Glutamatergic neuron (in vitro differentiated cells): ENCODE measurements at regions not wholly inside any gene's neighbourhood (a gene's known extent, or its start where the extent isn't known, plus 50 kb on each side); places are given as distances from the start of the nearest gene placed in this dataset.
A peak's percentile ranks its signal among the peaks of the same experiment; 100 is the strongest.
"Not testable (repeated sequence)": the region's sequence is repeated elsewhere in the genome, so short reads cannot be mapped to it uniquely, and the experiment has no call there.

Experiments
- DNase-seq: peaks from one replicate; pipeline ENCODE4 v3.0.0; 2022
- H3K27ac Mint-ChIP-seq: one replicate; pipeline ENCODE4 v1.8.0; 2020; ENCODE audit warnings: mild to moderate bottlenecking, mixed read lengths, inconsistent platforms; ENCODE audit not compliant: unreplicated experiment
- H3K27me3 Mint-ChIP-seq: one replicate; pipeline ENCODE4 v1.8.0; 2020; ENCODE audit warnings: mild to moderate bottlenecking, moderate library complexity, mixed read lengths, inconsistent platforms; ENCODE audit not compliant: unreplicated experiment
- H3K36me3 Mint-ChIP-seq: one replicate; pipeline ENCODE4 v1.8.0; 2020; ENCODE audit warnings: mild to moderate bottlenecking, mixed read lengths, inconsistent platforms; ENCODE audit not compliant: unreplicated experiment
- H3K4me1 Mint-ChIP-seq: one replicate; pipeline ENCODE4 v1.8.0; 2020; ENCODE audit warnings: mild to moderate bottlenecking, low read depth, mixed read lengths, inconsistent platforms; ENCODE audit not compliant: unreplicated experiment
- H3K4me3 Mint-ChIP-seq: one replicate; pipeline ENCODE4 v1.8.0; 2020; ENCODE audit warnings: mild to moderate bottlenecking, mixed read lengths, inconsistent platforms; ENCODE audit not compliant: unreplicated experiment
- H3K9me3 Mint-ChIP-seq: one replicate; pipeline ENCODE4 v1.8.0; 2020; ENCODE audit warnings: mild to moderate bottlenecking, moderate library complexity, mixed read lengths, inconsistent platforms; ENCODE audit not compliant: unreplicated experiment
- TF ChIP-seq, protein P1 (sequence below): fragments of 200-600 bp; sonication (generic); IDR thresholded peaks from one replicate; pipeline ENCODE4 v1.5.0; 2021; ENCODE audit not compliant: partially characterized antibody, unreplicated experiment

DNA sequence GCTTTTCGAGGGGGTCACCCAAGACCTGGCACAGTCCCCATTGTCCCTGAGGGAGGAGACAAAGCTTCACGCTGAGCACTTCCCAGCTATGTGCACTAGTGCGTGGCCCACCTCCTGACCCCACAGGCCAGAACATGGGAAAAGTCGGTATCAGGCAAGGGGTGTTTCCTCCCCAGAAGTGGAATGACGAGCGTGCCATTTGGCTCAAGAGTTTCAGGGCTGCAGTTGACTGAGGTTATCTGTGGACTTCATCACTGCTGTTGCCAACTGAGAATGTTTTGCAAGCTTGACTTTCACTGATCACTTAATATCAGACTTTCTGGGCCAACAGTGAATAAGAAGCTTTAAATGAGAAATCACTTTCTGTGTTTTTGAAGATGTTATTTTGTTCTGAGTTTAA is 137.0 kb upstream of the AFDN start:
- peaks cover 39% of the 10 kb centered on the region for H3K4me1 Mint-ChIP-seq
- DNase-seq = no peak
- peaks cover 11% of the 10 kb centered on the region for H3K9me3 Mint-ChIP-seq
- peaks cover 10% of the 10 kb centered on the region for H3K27me3 Mint-ChIP-seq
- no peak overlapping the region for H3K4me3 Mint-ChIP-seq
- TF ChIP-seq, protein P1, sequence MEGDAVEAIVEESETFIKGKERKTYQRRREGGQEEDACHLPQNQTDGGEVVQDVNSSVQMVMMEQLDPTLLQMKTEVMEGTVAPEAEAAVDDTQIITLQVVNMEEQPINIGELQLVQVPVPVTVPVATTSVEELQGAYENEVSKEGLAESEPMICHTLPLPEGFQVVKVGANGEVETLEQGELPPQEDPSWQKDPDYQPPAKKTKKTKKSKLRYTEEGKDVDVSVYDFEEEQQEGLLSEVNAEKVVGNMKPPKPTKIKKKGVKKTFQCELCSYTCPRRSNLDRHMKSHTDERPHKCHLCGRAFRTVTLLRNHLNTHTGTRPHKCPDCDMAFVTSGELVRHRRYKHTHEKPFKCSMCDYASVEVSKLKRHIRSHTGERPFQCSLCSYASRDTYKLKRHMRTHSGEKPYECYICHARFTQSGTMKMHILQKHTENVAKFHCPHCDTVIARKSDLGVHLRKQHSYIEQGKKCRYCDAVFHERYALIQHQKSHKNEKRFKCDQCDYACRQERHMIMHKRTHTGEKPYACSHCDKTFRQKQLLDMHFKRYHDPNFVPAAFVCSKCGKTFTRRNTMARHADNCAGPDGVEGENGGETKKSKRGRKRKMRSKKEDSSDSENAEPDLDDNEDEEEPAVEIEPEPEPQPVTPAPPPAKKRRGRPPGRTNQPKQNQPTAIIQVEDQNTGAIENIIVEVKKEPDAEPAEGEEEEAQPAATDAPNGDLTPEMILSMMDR = no peak
- peak overlapping the region; percentile 14 for H3K27ac Mint-ChIP-seq
- H3K36me3 Mint-ChIP-seq = peaks cover 6% of the 10 kb centered on the region

DNA sequence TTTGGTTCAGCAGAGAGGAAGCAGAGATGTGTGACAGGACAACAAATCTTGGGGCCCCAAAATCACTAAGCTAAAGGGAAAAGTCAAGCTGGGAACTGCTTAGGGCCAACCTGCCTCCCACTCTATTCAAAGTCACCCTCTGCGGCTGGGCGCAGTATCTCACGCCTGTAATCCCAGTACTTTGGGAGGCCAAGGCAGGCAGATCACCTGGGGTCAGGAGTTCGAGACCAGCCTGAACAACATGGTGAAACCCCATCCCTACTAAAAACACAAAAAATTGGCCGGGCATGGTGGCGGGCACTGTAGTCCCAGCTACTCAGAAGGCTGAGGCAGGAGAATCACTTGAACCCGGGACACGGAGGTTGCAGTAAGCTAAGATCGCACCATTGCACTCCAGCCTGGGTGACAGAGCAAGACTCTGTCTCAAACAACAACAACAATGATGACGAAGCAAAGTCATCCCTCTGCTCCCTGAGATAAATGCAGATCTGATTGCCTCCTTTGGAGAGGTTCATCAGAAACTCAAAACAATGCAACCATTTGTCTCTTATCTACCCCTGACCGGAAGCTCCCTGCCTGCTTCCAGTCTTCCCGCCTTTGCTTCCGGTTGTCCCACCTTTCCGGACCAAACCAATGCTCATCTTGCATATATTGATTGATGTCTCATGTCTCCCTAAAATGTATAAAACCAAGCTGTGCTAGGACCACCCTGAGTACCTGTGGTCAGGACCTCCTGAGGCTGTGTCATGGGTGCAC is 136.4 kb upstream of the AFDN start:
- H3K4me1 Mint-ChIP-seq = peaks cover 36% of the 10 kb centered on the region
- H3K9me3 Mint-ChIP-seq, H3K27me3 Mint-ChIP-seq, DNase-seq, H3K36me3 Mint-ChIP-seq: not testable (repeated sequence)
- peak overlapping the region; percentile 14 for H3K27ac Mint-ChIP-seq
- peak overlapping the region; percentile 26 for H3K4me3 Mint-ChIP-seq

DNA sequence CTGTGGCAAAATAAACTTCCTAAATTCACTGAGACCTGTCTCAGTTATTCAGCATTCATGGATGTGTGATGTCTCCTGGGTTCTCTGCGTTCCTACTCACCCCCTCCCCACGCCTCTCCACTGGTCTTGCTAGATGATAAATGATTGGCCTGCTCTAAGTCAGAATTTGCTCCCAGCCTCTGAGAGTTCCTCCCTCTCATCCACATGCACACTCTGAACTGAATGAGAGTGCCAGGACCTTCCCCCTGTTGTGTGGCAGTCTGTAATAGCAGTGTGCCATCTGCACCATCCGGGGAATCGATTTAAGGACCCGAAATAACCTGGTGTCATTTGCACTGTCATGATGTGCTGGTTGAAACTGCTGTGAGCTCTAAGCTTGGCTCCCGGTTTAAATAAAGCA is 135.8 kb upstream of the AFDN start:
- TF ChIP-seq, protein P1 = no peak
- Mint-ChIP-seq H3K9me3 (peaks cover 9% of the 10 kb centered on the region), H3K27ac (peak overlapping the region; percentile 3), H3K4me3 (peak overlapping the region; percentile 26), H3K36me3 (peaks cover 6% of the 10 kb centered on the region), H3K4me1 (peaks cover 40% of the 10 kb centered on the region), H3K27me3 (peaks cover 8% of the 10 kb centered on the region)
- no peak for DNase-seq

DNA sequence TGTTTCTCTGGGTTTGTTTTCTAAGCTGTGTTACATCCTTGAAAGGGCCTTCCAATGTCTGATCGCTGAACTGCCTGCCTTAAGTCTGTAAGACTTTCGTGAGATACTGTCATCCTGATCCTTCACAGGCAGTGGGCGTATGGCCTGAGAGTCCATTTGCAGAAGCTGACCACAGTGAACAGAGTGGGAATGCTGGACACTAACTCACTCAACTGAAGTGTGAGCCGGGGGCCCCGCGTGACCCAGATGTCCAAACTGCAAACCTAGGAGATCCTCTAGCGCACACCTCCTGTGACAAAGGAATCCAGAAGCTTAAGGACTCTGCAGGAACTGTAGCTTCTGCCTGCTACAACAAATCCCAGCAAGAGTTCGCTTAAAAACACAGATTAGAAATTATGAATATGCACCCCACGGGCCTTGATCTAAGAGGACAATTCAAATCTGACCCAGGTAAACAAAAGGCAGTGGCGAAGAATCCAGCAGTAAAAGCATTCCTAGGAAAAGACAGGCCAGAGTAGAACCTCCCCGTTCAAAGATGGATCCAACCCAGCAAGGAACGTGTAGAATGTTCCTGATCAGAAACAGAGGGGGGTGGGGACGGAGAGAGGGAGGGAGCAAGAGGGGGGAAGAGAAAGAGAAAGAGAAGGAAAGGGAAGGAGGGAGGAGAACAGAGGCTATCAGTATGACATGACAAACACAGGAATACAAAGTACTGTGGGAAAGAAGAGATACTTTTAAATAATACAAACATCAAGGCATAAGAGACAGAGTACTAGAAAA is 135.0 kb upstream of the AFDN start:
- Mint-ChIP-seq H3K9me3 (peaks cover 11% of the 10 kb centered on the region), H3K4me1 (peaks cover 46% of the 10 kb centered on the region), H3K27me3 (peaks cover 5% of the 10 kb centered on the region), H3K36me3 (peaks cover 3% of the 10 kb centered on the region), H3K27ac (no peak overlapping the region), H3K4me3 (no peak overlapping the region)
- TF ChIP-seq, protein P1 = no peak
- no peak for DNase-seq

DNA sequence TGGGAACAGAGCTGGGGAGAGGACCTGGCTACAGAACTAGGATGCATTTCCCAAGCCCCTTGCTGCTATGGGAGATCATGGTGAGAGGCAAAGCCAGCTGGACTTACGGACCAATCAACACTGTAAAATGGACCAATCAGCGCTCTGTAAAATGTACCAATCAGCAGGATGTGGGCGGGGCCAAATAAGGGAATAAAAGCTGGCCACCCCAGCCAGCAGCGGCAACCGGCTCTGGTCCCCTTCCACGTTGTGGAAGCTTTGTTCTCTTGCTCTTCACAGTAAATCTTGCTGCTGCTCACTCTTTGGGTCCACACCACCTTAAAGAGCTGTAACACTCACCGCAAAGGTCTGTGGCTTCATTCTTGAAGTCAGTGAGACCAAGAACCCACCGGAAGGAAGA is 133.2 kb upstream of the AFDN start:
- DNase-seq = not testable (repeated sequence)

DNA sequence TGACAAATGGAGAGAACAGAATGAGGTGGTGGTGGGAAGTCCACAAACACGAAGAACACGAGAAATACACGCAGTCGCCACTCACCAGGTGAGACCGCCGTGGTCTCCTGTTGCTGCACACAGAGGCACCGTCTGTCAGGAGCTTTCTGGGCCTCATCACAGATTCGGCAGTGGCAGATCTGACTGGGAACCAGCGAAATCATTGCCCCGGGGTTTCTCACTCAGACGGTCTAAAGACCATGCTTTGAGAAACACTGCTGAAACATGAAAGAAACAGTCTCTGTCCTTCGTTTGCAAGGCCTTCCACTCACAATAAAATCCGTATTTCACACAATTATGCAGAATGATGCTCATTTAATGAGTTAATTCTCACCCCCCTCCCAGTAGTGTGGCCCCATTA is 130.9 kb upstream of the AFDN start:
- TF ChIP-seq, protein P1 = no peak
- Mint-ChIP-seq H3K27ac (peak overlapping the region; percentile 98), H3K36me3 (no peaks in the 10 kb centered on the region), H3K4me1 (peaks cover 53% of the 10 kb centered on the region), H3K27me3 (peaks cover 7% of the 10 kb centered on the region), H3K9me3 (peaks cover 14% of the 10 kb centered on the region), H3K4me3 (peak overlapping the region; percentile 32)
- DNase-seq = no peak

More for the DNA sequence above, 133.2 kb upstream of the AFDN start:
- H3K27me3 Mint-ChIP-seq, H3K36me3 Mint-ChIP-seq, H3K27ac Mint-ChIP-seq, H3K4me3 Mint-ChIP-seq: not testable (repeated sequence)
- peaks cover 44% of the 10 kb centered on the region for H3K4me1 Mint-ChIP-seq
- peaks cover 13% of the 10 kb centered on the region for H3K9me3 Mint-ChIP-seq
